DND-41 (cell line): ENCODE measurements at regions not wholly inside any gene's neighbourhood (a gene's known extent, or its start where the extent isn't known, plus 50 kb on each side); places are given as distances from the start of the nearest gene placed in this dataset.

Experiments used
- ATAC-seq: fragments of 200-7000 bp; cut with Tn5 transposase; 3 replicates; pipeline ENCODE4 v1.9.1; 2021; ENCODE audit warnings: low read depth; ENCODE audit not compliant: insufficient read depth
- DNase-seq: peaks from one replicate; pipeline ENCODE4 v3.0.0-alpha.2; 2020
- H2AFZ ChIP-seq: 2 replicates; pipeline ENCODE4 v1.6.0; 2012; ENCODE audit warnings: low read depth, low read length
- H3K27ac ChIP-seq: 2 replicates; pipeline ENCODE4 v1.5.1; 2012; ENCODE audit warnings: low read length, inconsistent platforms
- H3K27me3 ChIP-seq: fragments of 200-600 bp; sonication (generic); 2 replicates; pipeline ENCODE4 v1.6.0; 2012; ENCODE audit warnings: low read length, mild to moderate bottlenecking, inconsistent platforms; ENCODE audit not compliant: insufficient read depth, poor library complexity
- H3K36me3 ChIP-seq: 2 replicates; pipeline ENCODE4 v1.5.1; 2012; ENCODE audit warnings: low read length, inconsistent platforms; ENCODE audit not compliant: insufficient read depth
- H3K4me1 ChIP-seq: 2 replicates; pipeline ENCODE4 v1.5.1; 2012; ENCODE audit warnings: mild to moderate bottlenecking, low read length; ENCODE audit not compliant: insufficient read depth
- H3K4me2 ChIP-seq: 2 replicates; pipeline ENCODE4 v1.6.0; 2012; ENCODE audit warnings: mild to moderate bottlenecking, moderate library complexity, low read length, inconsistent platforms; ENCODE audit not compliant: insufficient read depth
- H3K4me3 ChIP-seq, 2 experiments: fragments of 200-600 bp in 1 of 2; shearing (Covaris generic) in 1 of 2; 2 replicates each; pipeline ENCODE4 v1.5.1; 2012 to 2016; ENCODE audit warnings: inconsistent platforms in 2 of 2, low read length in 2 of 2, mild to moderate bottlenecking in 2 of 2, low read depth in 1 of 2, moderate library complexity in 1 of 2
- H3K79me2 ChIP-seq: 2 replicates; pipeline ENCODE4 v1.6.0; 2012; ENCODE audit warnings: low read length, inconsistent platforms; ENCODE audit not compliant: insufficient read depth
- H3K9ac ChIP-seq: 2 replicates; pipeline ENCODE4 v1.6.0; 2012; ENCODE audit warnings: low read depth, mild to moderate bottlenecking, inconsistent platforms, low read length, moderate library complexity
- H3K9me3 ChIP-seq: 2 replicates; pipeline ENCODE4 v1.5.1; 2012; ENCODE audit warnings: low read length, moderate library complexity, mild to moderate bottlenecking, inconsistent platforms; ENCODE audit not compliant: insufficient read depth, severe bottlenecking
- H4K20me1 ChIP-seq: 2 replicates; pipeline ENCODE4 v1.6.0; 2012; ENCODE audit warnings: low read length; ENCODE audit not compliant: insufficient read depth
- EZH2 ChIP-seq: IDR thresholded peaks from 3 replicates; pipeline ENCODE4 v1.6.1; 2012; ENCODE audit warnings: borderline replicate concordance, low read depth, mild to moderate bottlenecking, moderate library complexity, low read length, inconsistent platforms; ENCODE audit not compliant: severe bottlenecking
- TF ChIP-seq, protein P1 (sequence below): IDR thresholded peaks from 2 replicates; pipeline ENCODE4 v1.5.1; 2012; ENCODE audit warnings: borderline replicate concordance, low read length, moderate library complexity, mild to moderate bottlenecking; ENCODE audit not compliant: poor library complexity, severe bottlenecking; ENCODE audit errors: extremely low read depth

- no peak overlapping the region for H2AFZ ChIP-seq
- no peaks in the 10 kb centered on the region for H3K4me1 ChIP-seq
- no peaks in the 10 kb centered on the region for H3K9me3 ChIP-seq
- no peak overlapping the region for H3K4me2 ChIP-seq
- no peak overlapping the region for H3K4me3 ChIP-seq
- H3K27ac ChIP-seq = no peak overlapping the region
- no peaks in the 10 kb centered on the region for H4K20me1 ChIP-seq
- no peaks in the 10 kb centered on the region for H3K27me3 ChIP-seq
- H3K9ac ChIP-seq = no peak overlapping the region
- no peak for ATAC-seq
- no peaks in the 10 kb centered on the region for H3K36me3 ChIP-seq
- no peak for DNase-seq
- no peaks in the 10 kb centered on the region for H3K79me2 ChIP-seq
- TF ChIP-seq, protein P1, sequence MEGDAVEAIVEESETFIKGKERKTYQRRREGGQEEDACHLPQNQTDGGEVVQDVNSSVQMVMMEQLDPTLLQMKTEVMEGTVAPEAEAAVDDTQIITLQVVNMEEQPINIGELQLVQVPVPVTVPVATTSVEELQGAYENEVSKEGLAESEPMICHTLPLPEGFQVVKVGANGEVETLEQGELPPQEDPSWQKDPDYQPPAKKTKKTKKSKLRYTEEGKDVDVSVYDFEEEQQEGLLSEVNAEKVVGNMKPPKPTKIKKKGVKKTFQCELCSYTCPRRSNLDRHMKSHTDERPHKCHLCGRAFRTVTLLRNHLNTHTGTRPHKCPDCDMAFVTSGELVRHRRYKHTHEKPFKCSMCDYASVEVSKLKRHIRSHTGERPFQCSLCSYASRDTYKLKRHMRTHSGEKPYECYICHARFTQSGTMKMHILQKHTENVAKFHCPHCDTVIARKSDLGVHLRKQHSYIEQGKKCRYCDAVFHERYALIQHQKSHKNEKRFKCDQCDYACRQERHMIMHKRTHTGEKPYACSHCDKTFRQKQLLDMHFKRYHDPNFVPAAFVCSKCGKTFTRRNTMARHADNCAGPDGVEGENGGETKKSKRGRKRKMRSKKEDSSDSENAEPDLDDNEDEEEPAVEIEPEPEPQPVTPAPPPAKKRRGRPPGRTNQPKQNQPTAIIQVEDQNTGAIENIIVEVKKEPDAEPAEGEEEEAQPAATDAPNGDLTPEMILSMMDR = no peak
- TF ChIP-seq EZH2 = no peak
Observed at GRCh38 chr3:31137718-31138465, 243.4 kb upstream of the GADL1 start.

GRCh38 chr3:31140470-31140869 lies 246.0 kb upstream of the GADL1 start:
- Histone ChIP-seq H4K20me1 (no peaks in the 10 kb centered on the region), H3K9ac (no peak overlapping the region), H3K4me1 (no peaks in the 10 kb centered on the region), H3K9me3 (no peaks in the 10 kb centered on the region), H3K27ac (no peak overlapping the region), H3K27me3 (no peaks in the 10 kb centered on the region), H3K4me2 (no peak overlapping the region), H3K4me3 (no peak overlapping the region), H3K79me2 (no peaks in the 10 kb centered on the region), H2AFZ (no peak overlapping the region), H3K36me3 (no peaks in the 10 kb centered on the region)
- TF ChIP-seq, protein P1 = no peak
- no peak for TF ChIP-seq EZH2
- no peak for ATAC-seq
- DNase-seq = no peak

GRCh38 chr3:31142139-31142538 lies 247.7 kb upstream of the GADL1 start:
- Histone ChIP-seq H3K79me2 (no peaks in the 10 kb centered on the region), H3K9me3 (peaks cover 3% of the 10 kb centered on the region), H3K36me3 (no peaks in the 10 kb centered on the region), H3K9ac (no peak overlapping the region), H3K4me3 (no peak overlapping the region), H3K27me3 (no peaks in the 10 kb centered on the region), H3K4me1 (no peaks in the 10 kb centered on the region), H3K27ac (no peak overlapping the region), H4K20me1 (no peaks in the 10 kb centered on the region), H2AFZ (no peak overlapping the region), H3K4me2 (no peak overlapping the region)
- ATAC-seq (no peak), DNase-seq (no peak)
- TF ChIP-seq, protein P1 = no peak
- TF ChIP-seq EZH2 = no peak
